Adrenal gland (tissue), 5 donors: ENCODE measurements at regions not wholly inside any gene's neighbourhood (a gene's known extent, or its start where the extent isn't known, plus 50 kb on each side); places are given as distances from the start of the nearest gene placed in this dataset.

Source experiments
- POLR2A ChIP-seq, 2 donors: fragments of 450-650 bp; IDR thresholded peaks; one replicate each; pipeline ENCODE4 v1.6.1; 2017; ENCODE audit warnings: antibody characterized with exemption in 2 of 2, mild to moderate bottlenecking in 2 of 2, moderate library complexity in 1 of 2
- TF ChIP-seq, protein P1 (sequence below), 6 experiments: fragments of 450-650 bp in 4 of 6; fragments of 200-600 bp in 2 of 6; sonication (generic) in 1 of 6; IDR thresholded peaks; 1 replicate in 5 of 6; 2 replicates in 1 of 6; pipeline versions ENCODE4 v1.5.1 to v1.8.0; 2016 to 2021; ENCODE audit warnings: antibody characterized with exemption in 6 of 6, mild to moderate bottlenecking in 2 of 6, moderate library complexity in 1 of 6
- donor health status: DM: no; HTN: no; CAD: no.

DNA sequence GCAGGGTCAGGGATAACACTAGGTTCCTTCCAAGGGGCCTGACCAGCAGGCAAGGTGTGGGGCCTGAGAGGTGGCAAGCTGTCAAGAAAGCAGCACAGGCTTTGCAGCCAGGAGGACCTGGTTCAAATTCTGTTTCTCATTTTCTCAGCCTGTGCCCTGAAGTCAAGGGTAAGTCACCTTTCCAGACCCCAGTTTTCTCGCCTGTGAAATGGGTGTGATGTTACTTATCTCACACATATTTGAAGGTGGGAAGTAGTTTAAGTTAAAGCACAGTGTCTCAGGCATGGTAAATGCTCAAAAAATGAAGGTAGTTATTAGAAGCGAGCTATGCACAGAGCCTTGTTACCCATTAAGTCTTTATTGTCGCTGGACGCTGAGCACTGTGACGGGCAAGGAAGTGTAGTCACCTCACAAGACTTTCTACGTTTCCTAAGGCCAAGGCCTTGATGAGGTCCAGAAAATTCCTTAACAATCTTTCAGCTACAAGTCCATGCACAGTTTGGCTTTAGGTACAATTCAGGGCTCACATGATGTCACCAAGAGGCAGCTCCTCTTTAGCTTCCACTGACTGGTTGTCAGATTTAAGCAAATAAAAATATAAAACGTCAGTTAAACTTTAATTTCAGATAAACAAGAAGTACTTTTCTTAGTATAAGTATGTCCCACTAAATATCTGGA, 522.6 kb upstream of the PROK2 start:
- TF ChIP-seq, protein P1, sequence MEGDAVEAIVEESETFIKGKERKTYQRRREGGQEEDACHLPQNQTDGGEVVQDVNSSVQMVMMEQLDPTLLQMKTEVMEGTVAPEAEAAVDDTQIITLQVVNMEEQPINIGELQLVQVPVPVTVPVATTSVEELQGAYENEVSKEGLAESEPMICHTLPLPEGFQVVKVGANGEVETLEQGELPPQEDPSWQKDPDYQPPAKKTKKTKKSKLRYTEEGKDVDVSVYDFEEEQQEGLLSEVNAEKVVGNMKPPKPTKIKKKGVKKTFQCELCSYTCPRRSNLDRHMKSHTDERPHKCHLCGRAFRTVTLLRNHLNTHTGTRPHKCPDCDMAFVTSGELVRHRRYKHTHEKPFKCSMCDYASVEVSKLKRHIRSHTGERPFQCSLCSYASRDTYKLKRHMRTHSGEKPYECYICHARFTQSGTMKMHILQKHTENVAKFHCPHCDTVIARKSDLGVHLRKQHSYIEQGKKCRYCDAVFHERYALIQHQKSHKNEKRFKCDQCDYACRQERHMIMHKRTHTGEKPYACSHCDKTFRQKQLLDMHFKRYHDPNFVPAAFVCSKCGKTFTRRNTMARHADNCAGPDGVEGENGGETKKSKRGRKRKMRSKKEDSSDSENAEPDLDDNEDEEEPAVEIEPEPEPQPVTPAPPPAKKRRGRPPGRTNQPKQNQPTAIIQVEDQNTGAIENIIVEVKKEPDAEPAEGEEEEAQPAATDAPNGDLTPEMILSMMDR (IDR thresholded peaks at IDR 0.05), result no peak
- TF ChIP-seq POLR2A (IDR thresholded peaks at IDR 0.05), result no peak
